ENCODE measurements at regions not wholly inside any gene's neighbourhood (a gene's known extent, or its start where the extent isn't known, plus 50 kb on each side); places are given as distances from the start of the nearest gene placed in this dataset.

GRCh38 chr6:103000688-103001087 lies 1607.2 kb downstream of the GRIK2 start:
- TF ChIP-seq POLR2A (IDR thresholded peaks at IDR 0.05; ENCODE audit: low read depth, low read length): no peak
- TF ChIP-seq TAF1 (IDR thresholded peaks at IDR 0.05; ENCODE audit: borderline replicate concordance, low read depth, low read length): no peak
- TF ChIP-seq POLR2AphosphoS5 (IDR thresholded peaks at IDR 0.05; ENCODE audit: low read depth, low read length): no peak

Data from GM12892 (cell line).